ENCODE measurements at regions not wholly inside any gene's neighbourhood (a gene's known extent, or its start where the extent isn't known, plus 50 kb on each side); places are given as distances from the start of the nearest gene placed in this dataset.
"Not testable (repeated sequence)": the region's sequence is repeated elsewhere in the genome, so short reads cannot be mapped to it uniquely, and the experiment has no call there.

GRCh38 chr3:519026-519425 is 322.5 kb downstream of the CHL1 start:
- DNase-seq (ENCODE audit: low read depth), result no peak

GRCh38 chr3:522888-523287 is 326.3 kb downstream of the CHL1 start:
- no peak for DNase-seq (ENCODE audit: low read depth)

- DNase-seq (ENCODE audit: low read depth), result no peak
These were observed 328.9 kb downstream of the CHL1 start for GRCh38 chr3:525415-525814.

- peak; percentile 7 for DNase-seq (ENCODE audit: low read depth)
These were observed 339.2 kb downstream of the CHL1 start for GRCh38 chr3:535566-536416.

GRCh38 chr3:536417-536813 is 339.9 kb downstream of the CHL1 start:
- DNase-seq (ENCODE audit: low read depth), result no peak

GRCh38 chr3:541062-541801 is 344.7 kb downstream of the CHL1 start:
- no peak for DNase-seq (ENCODE audit: low read depth)

- no peak for DNase-seq (ENCODE audit: low read depth)
These were observed 345.5 kb downstream of the CHL1 start for GRCh38 chr3:542021-542420.

GRCh38 chr3:549636-550035 is 353.1 kb downstream of the CHL1 start:
- DNase-seq (ENCODE audit: low read depth), result no peak

GRCh38 chr3:550471-550870 is 353.9 kb downstream of the CHL1 start:
- DNase-seq (ENCODE audit: low read depth), result no peak

GRCh38 chr3:557972-558371 is 361.4 kb downstream of the CHL1 start:
- no peak for DNase-seq (ENCODE audit: low read depth)

GRCh38 chr3:567488-568185 is 371.1 kb downstream of the CHL1 start:
- DNase-seq (ENCODE audit: low read depth), result no peak

GRCh38 chr3:579529-579928 is 383.0 kb downstream of the CHL1 start:
- not testable (repeated sequence) for DNase-seq (ENCODE audit: low read depth)

- DNase-seq (ENCODE audit: low read depth), result not testable (repeated sequence)
These were observed 392.5 kb downstream of the CHL1 start for GRCh38 chr3:589066-589465.

- DNase-seq (ENCODE audit: low read depth), result not testable (repeated sequence)
These were observed 400.7 kb downstream of the CHL1 start for GRCh38 chr3:597304-597703.

- not testable (repeated sequence) for DNase-seq (ENCODE audit: low read depth)
These were observed 401.2 kb downstream of the CHL1 start for GRCh38 chr3:597746-598145.

- DNase-seq (ENCODE audit: low read depth), result not testable (repeated sequence)
These were observed 410.9 kb downstream of the CHL1 start for GRCh38 chr3:607480-607879.

- DNase-seq (ENCODE audit: low read depth), result no peak
These were observed 425.2 kb downstream of the CHL1 start for GRCh38 chr3:621714-622113.

GRCh38 chr3:622314-622713 is 425.8 kb downstream of the CHL1 start:
- no peak for DNase-seq (ENCODE audit: low read depth)

GRCh38 chr3:623914-624545 is 427.5 kb downstream of the CHL1 start:
- DNase-seq (ENCODE audit: low read depth), result no peak

- peak; percentile 46 for DNase-seq (ENCODE audit: low read depth)
These were observed 436.1 kb downstream of the CHL1 start for GRCh38 chr3:632571-633170.

GRCh38 chr3:634511-634910 is 437.9 kb downstream of the CHL1 start:
- DNase-seq (ENCODE audit: low read depth), result no peak
